Gastrocnemius medialis (tissue), 4 donors: ENCODE measurements at regions not wholly inside any gene's neighbourhood (a gene's known extent, or its start where the extent isn't known, plus 50 kb on each side); places are given as distances from the start of the nearest gene placed in this dataset.

Experiments used
- POLR2A ChIP-seq, 2 donors: fragments of 450-650 bp; IDR thresholded peaks; one replicate each; pipeline ENCODE4 v1.6.1; 2017; ENCODE audit warnings: antibody characterized with exemption in 2 of 2, mild to moderate bottlenecking in 2 of 2, moderate library complexity in 2 of 2
- TF ChIP-seq, protein P1 (sequence below), 5 experiments: fragments of 450-650 bp in 3 of 5; fragments of 200-600 bp in 2 of 5; sonication (generic) in 2 of 5; IDR thresholded peaks in 4 of 5; conservative IDR thresholded peaks in 1 of 5; 1 replicate in 4 of 5; 2 replicates in 1 of 5; pipeline ENCODE4 v1.5.1; 2016 to 2019; ENCODE audit warnings: antibody characterized with exemption in 5 of 5, mild to moderate bottlenecking in 3 of 5, moderate library complexity in 3 of 5

DNA sequence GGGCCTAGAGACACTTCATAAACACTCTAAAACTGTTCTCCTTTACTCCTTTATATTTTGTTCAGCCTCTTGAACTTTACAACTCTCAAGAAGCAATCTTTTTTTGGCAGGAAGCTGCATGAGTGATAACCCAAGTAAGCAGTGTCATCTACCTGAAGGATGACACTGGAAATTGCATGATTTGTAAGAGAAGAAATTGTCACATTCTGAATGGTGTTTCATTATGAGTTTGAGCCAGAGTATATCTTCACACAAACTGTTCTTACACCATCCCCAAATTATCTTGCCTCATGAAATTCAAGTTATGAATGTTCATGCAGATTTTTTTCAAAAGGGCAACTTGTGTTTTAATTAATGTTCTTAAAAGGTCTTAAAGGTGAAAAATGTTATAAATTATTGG is 799.3 kb downstream of the TBC1D32 start:
- TF ChIP-seq, protein P1, sequence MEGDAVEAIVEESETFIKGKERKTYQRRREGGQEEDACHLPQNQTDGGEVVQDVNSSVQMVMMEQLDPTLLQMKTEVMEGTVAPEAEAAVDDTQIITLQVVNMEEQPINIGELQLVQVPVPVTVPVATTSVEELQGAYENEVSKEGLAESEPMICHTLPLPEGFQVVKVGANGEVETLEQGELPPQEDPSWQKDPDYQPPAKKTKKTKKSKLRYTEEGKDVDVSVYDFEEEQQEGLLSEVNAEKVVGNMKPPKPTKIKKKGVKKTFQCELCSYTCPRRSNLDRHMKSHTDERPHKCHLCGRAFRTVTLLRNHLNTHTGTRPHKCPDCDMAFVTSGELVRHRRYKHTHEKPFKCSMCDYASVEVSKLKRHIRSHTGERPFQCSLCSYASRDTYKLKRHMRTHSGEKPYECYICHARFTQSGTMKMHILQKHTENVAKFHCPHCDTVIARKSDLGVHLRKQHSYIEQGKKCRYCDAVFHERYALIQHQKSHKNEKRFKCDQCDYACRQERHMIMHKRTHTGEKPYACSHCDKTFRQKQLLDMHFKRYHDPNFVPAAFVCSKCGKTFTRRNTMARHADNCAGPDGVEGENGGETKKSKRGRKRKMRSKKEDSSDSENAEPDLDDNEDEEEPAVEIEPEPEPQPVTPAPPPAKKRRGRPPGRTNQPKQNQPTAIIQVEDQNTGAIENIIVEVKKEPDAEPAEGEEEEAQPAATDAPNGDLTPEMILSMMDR (IDR thresholded peaks at IDR 0.05 in 4 of 5, conservative IDR thresholded peaks at IDR 0.05 in 1 of 5): no peak
- TF ChIP-seq POLR2A (IDR thresholded peaks at IDR 0.05): no peak
